ENCODE measurements at regions not wholly inside any gene's neighbourhood (a gene's known extent, or its start where the extent isn't known, plus 50 kb on each side); places are given as distances from the start of the nearest gene placed in this dataset.

- no peak overlapping the region for H3K27ac ChIP-seq (ENCODE audit: insufficient read depth in 1 of 2, low read depth in 1 of 2, low read length in 2 of 2, poor library complexity in 1 of 2, severe bottlenecking in 2 of 2)
- WGBS (ENCODE audit: insufficient coverage) = 88% methylated on average over 1 of the region's 2 CpGs
- no peaks in the 10 kb centered on the region for H3K9me3 ChIP-seq (ENCODE audit: control extremely low read depth in 1 of 5, control insufficient read depth in 4 of 5, insufficient read depth in 2 of 5, low read depth in 1 of 5, low read length in 4 of 5)
- no peak overlapping the region for H3K4me3 ChIP-seq (ENCODE audit: control insufficient read depth in 1 of 7, extremely low read depth in 1 of 7, insufficient read depth in 4 of 7, low read depth in 2 of 7, low read length in 6 of 7)
- H3K36me3 ChIP-seq (ENCODE audit: control insufficient read depth in 4 of 4, insufficient read depth in 4 of 4, low read length in 3 of 4) = no peaks in the 10 kb centered on the region
- DNase-seq = no peak
- peaks cover 4 to 54% (median 14%) of the 10 kb centered on the region in 4 experiments for H3K4me1 ChIP-seq (ENCODE audit: control extremely low read depth in 1 of 4, control insufficient read depth in 4 of 4, insufficient read depth in 4 of 4, low read length in 3 of 4)
- CTCF ChIA-PET = no interaction called here
- no peaks in the 10 kb centered on the region for H3K27me3 ChIP-seq (replicated peaks in 2 of 5; ENCODE audit: control insufficient read depth in 4 of 5, insufficient read depth in 5 of 5, low read length in 4 of 5)
- POLR2A ChIA-PET = no interaction called here
Measured at GRCh38 chr3:168581771-168582225, 486.1 kb upstream of the GOLIM4 start.

GRCh38 chr3:168579010-168579409, 483.3 kb upstream of the GOLIM4 start:
- POLR2A ChIA-PET = no interaction called here
- H3K4me3 ChIP-seq (ENCODE audit: control insufficient read depth in 1 of 7, extremely low read depth in 1 of 7, insufficient read depth in 4 of 7, low read depth in 2 of 7, low read length in 6 of 7) = no peak overlapping the region
- peaks cover 0 to 57% (median 8%) of the 10 kb centered on the region in 4 experiments for H3K4me1 ChIP-seq (ENCODE audit: control extremely low read depth in 1 of 4, control insufficient read depth in 4 of 4, insufficient read depth in 4 of 4, low read length in 3 of 4)
- H3K9me3 ChIP-seq (ENCODE audit: control extremely low read depth in 1 of 5, control insufficient read depth in 4 of 5, insufficient read depth in 2 of 5, low read depth in 1 of 5, low read length in 4 of 5) = no peaks in the 10 kb centered on the region
- H3K27me3 ChIP-seq (replicated peaks in 2 of 5; ENCODE audit: control insufficient read depth in 4 of 5, insufficient read depth in 5 of 5, low read length in 4 of 5) = no peaks in the 10 kb centered on the region
- CTCF ChIA-PET = no interaction called here
- no peak overlapping the region for H3K27ac ChIP-seq (ENCODE audit: insufficient read depth in 1 of 2, low read depth in 1 of 2, low read length in 2 of 2, poor library complexity in 1 of 2, severe bottlenecking in 2 of 2)
- DNase-seq = no peak
- WGBS (ENCODE audit: insufficient coverage) = no CpG with 5 or more reads among the region's 1 CpG
- no peaks in the 10 kb centered on the region for H3K36me3 ChIP-seq (ENCODE audit: control insufficient read depth in 4 of 4, insufficient read depth in 4 of 4, low read length in 3 of 4)

- CTCF ChIA-PET = interaction anchor here (1.3 to 1.4 kb wide), 2 partner anchors 15 to 51 kb away, joined by 3 read pairs; no protein-coding TSS in a partner anchor
Measured at GRCh38 chr3:168575750-168576149, 480.0 kb upstream of the GOLIM4 start.

GRCh38 chr3:168574455-168575158, 478.9 kb upstream of the GOLIM4 start:
- H3K27me3 ChIP-seq (replicated peaks in 2 of 5; ENCODE audit: control insufficient read depth in 4 of 5, insufficient read depth in 5 of 5, low read length in 4 of 5) = no peaks in the 10 kb centered on the region
- no peak overlapping the region for H3K4me3 ChIP-seq (ENCODE audit: control insufficient read depth in 1 of 7, extremely low read depth in 1 of 7, insufficient read depth in 4 of 7, low read depth in 2 of 7, low read length in 6 of 7)
- CTCF ChIA-PET = interaction anchor here (1.0 to 1.3 kb wide), 2 partner anchors 50 to 272 kb away, joined by 3 read pairs; no protein-coding TSS in a partner anchor
- POLR2A ChIA-PET = no interaction called here
- no peaks in the 10 kb centered on the region for H3K36me3 ChIP-seq (ENCODE audit: control insufficient read depth in 4 of 4, insufficient read depth in 4 of 4, low read length in 3 of 4)
- no peak overlapping the region for H3K27ac ChIP-seq (ENCODE audit: insufficient read depth in 1 of 2, low read depth in 1 of 2, low read length in 2 of 2, poor library complexity in 1 of 2, severe bottlenecking in 2 of 2)
- no CpG with 5 or more reads among the region's 1 CpG for WGBS (ENCODE audit: insufficient coverage)
- DNase-seq = no peak
- no peaks in the 10 kb centered on the region for H3K9me3 ChIP-seq (ENCODE audit: control extremely low read depth in 1 of 5, control insufficient read depth in 4 of 5, insufficient read depth in 2 of 5, low read depth in 1 of 5, low read length in 4 of 5)
- H3K4me1 ChIP-seq (ENCODE audit: control extremely low read depth in 1 of 4, control insufficient read depth in 4 of 4, insufficient read depth in 4 of 4, low read length in 3 of 4) = peaks cover 0 to 33% (median 5%) of the 10 kb centered on the region in 4 experiments

More at GRCh38 chr3:168575750-168576149, 480.0 kb upstream of the GOLIM4 start:
- no peak overlapping the region for H3K4me3 ChIP-seq (ENCODE audit: control insufficient read depth in 1 of 7, extremely low read depth in 1 of 7, insufficient read depth in 4 of 7, low read depth in 2 of 7, low read length in 6 of 7)
- no peak overlapping the region for H3K27ac ChIP-seq (ENCODE audit: insufficient read depth in 1 of 2, low read depth in 1 of 2, low read length in 2 of 2, poor library complexity in 1 of 2, severe bottlenecking in 2 of 2)
- no peaks in the 10 kb centered on the region for H3K9me3 ChIP-seq (ENCODE audit: control extremely low read depth in 1 of 5, control insufficient read depth in 4 of 5, insufficient read depth in 2 of 5, low read depth in 1 of 5, low read length in 4 of 5)
- H3K4me1 ChIP-seq (ENCODE audit: control extremely low read depth in 1 of 4, control insufficient read depth in 4 of 4, insufficient read depth in 4 of 4, low read length in 3 of 4) = peaks cover 0 to 39% (median 6%) of the 10 kb centered on the region in 4 experiments
- WGBS (ENCODE audit: insufficient coverage) = no CpG with 5 or more reads among the region's 2 CpGs
- no peak for DNase-seq
- H3K27me3 ChIP-seq (replicated peaks in 2 of 5; ENCODE audit: control insufficient read depth in 4 of 5, insufficient read depth in 5 of 5, low read length in 4 of 5) = no peaks in the 10 kb centered on the region
- no peaks in the 10 kb centered on the region for H3K36me3 ChIP-seq (ENCODE audit: control insufficient read depth in 4 of 4, insufficient read depth in 4 of 4, low read length in 3 of 4)
- POLR2A ChIA-PET = interaction anchor here (0.5 kb wide), 1 partner anchor 67 kb away, joined by 3 read pairs; no protein-coding TSS in a partner anchor

GRCh38 chr3:168570404-168571155, 474.9 kb upstream of the GOLIM4 start:
- CTCF ChIA-PET = no interaction called here
- POLR2A ChIA-PET = no interaction called here
- WGBS (ENCODE audit: insufficient coverage) = 100% methylated on average over 1 of the region's 2 CpGs
- Histone ChIP-seq H3K27ac (ENCODE audit: insufficient read depth in 1 of 2, low read depth in 1 of 2, low read length in 2 of 2, poor library complexity in 1 of 2, severe bottlenecking in 2 of 2) (no peak overlapping the region), H3K36me3 (ENCODE audit: control insufficient read depth in 4 of 4, insufficient read depth in 4 of 4, low read length in 3 of 4) (no peaks in the 10 kb centered on the region), H3K27me3 (replicated peaks in 2 of 5; ENCODE audit: control insufficient read depth in 4 of 5, insufficient read depth in 5 of 5, low read length in 4 of 5) (no peaks in the 10 kb centered on the region), H3K9me3 (ENCODE audit: control extremely low read depth in 1 of 5, control insufficient read depth in 4 of 5, insufficient read depth in 2 of 5, low read depth in 1 of 5, low read length in 4 of 5) (no peaks in the 10 kb centered on the region), H3K4me1 (ENCODE audit: control extremely low read depth in 1 of 4, control insufficient read depth in 4 of 4, insufficient read depth in 4 of 4, low read length in 3 of 4) (peaks cover 0 to 5% (median 0%) of the 10 kb centered on the region in 4 experiments), H3K4me3 (ENCODE audit: control insufficient read depth in 1 of 7, extremely low read depth in 1 of 7, insufficient read depth in 4 of 7, low read depth in 2 of 7, low read length in 6 of 7) (no peak overlapping the region)
- peak; percentile 14 to 66 (median 40) for DNase-seq

GRCh38 chr3:168558728-168559411, 463.1 kb upstream of the GOLIM4 start:
- Histone ChIP-seq H3K27ac (ENCODE audit: insufficient read depth in 1 of 2, low read depth in 1 of 2, low read length in 2 of 2, poor library complexity in 1 of 2, severe bottlenecking in 2 of 2) (no peak overlapping the region), H3K27me3 (replicated peaks in 2 of 5; ENCODE audit: control insufficient read depth in 4 of 5, insufficient read depth in 5 of 5, low read length in 4 of 5) (no peaks in the 10 kb centered on the region), H3K36me3 (ENCODE audit: control insufficient read depth in 4 of 4, insufficient read depth in 4 of 4, low read length in 3 of 4) (no peaks in the 10 kb centered on the region), H3K4me1 (ENCODE audit: control extremely low read depth in 1 of 4, control insufficient read depth in 4 of 4, insufficient read depth in 4 of 4, low read length in 3 of 4) (peaks cover 0 to 13% (median 2%) of the 10 kb centered on the region in 4 experiments), H3K9me3 (ENCODE audit: control extremely low read depth in 1 of 5, control insufficient read depth in 4 of 5, insufficient read depth in 2 of 5, low read depth in 1 of 5, low read length in 4 of 5) (no peaks in the 10 kb centered on the region), H3K4me3 (ENCODE audit: control insufficient read depth in 1 of 7, extremely low read depth in 1 of 7, insufficient read depth in 4 of 7, low read depth in 2 of 7, low read length in 6 of 7) (no peak overlapping the region)
- WGBS (ENCODE audit: insufficient coverage) = 95% methylated on average over 2 of the region's 3 CpGs
- CTCF ChIA-PET = interaction anchor here (0.7 kb wide), 1 partner anchor 10 kb away, joined by 3 read pairs; no protein-coding TSS in a partner anchor
- DNase-seq = no peak
- POLR2A ChIA-PET = interaction anchor here (0.6 kb wide), 1 partner anchor 1088 kb away, joined by 3 read pairs; no protein-coding TSS in a partner anchor

Data from common myeloid progenitor, CD34-positive (primary cell).